Ramos (cell line): ENCODE measurements at regions not wholly inside any gene's neighbourhood (a gene's known extent, or its start where the extent isn't known, plus 50 kb on each side); places are given as distances from the start of the nearest gene placed in this dataset.

Experiments
- in situ Hi-C: fragments of 300-500 bp; cut with MboI; formaldehyde crosslinking; loops from one replicate; pipeline ENCODE4 v1.14.3; 2022; ENCODE audit warnings: low sequenced_read_pairs; ENCODE audit not compliant: unreplicated experiment

DNA sequence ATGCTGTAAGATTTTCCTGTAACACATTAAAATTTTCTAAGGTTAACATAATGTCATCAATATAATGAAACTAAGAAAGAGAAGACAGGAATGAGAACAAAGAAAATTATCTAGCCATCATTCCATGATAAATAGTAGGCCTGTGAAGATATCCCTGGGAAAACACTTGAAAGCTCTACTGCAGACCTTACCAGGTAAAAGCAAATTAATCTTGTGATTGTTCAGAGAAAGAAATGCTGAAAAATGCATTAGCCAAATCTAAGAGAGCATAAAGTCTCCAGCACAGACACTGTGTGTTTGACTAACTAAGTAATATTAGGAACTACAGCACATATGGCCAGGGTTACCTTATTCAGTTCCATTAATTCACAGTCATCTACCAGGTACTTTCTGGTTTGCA, 628.3 kb upstream of the GRAMD2B start:
- in situ Hi-C loops: no loop called here

DNA sequence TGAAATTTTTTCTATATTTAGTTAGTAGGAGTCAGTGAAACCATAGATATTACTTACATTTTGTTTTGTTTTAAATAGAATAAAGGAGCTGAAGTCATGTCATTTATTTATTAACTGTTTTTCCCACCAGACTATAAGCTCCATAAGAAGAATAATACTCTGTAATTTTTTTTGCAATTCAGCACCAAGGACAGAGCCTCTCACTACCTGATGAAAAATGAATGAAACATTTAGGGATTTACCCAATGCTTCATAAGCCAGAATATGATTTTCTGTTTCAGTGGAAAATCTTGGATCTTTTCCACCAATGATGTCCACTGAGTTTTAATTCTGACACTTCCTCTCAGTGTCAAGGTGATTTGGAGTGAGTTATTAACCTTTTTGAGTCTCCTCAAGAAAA, 624.9 kb upstream of the GRAMD2B start:
- in situ Hi-C loops: no loop called here

DNA sequence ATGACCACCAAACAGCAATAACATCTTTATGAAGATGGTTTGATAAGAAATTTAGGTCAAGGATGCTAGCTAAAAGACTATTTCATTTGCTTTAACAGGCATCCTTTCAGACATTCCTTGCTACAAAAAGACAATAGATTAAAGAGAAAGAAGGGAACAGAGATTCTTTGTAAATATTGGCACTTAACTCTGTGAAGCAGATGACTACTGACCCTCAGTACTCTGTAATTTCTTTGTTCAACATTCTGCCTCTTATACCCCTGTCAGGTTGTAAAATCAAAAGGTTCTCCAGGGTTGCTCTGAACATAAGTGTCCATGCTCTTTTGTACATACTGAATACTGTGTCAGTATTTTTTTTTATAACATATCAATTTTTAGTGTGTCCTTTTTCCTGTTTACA, 610.6 kb upstream of the GRAMD2B start:
- in situ Hi-C loops: no loop called here

DNA sequence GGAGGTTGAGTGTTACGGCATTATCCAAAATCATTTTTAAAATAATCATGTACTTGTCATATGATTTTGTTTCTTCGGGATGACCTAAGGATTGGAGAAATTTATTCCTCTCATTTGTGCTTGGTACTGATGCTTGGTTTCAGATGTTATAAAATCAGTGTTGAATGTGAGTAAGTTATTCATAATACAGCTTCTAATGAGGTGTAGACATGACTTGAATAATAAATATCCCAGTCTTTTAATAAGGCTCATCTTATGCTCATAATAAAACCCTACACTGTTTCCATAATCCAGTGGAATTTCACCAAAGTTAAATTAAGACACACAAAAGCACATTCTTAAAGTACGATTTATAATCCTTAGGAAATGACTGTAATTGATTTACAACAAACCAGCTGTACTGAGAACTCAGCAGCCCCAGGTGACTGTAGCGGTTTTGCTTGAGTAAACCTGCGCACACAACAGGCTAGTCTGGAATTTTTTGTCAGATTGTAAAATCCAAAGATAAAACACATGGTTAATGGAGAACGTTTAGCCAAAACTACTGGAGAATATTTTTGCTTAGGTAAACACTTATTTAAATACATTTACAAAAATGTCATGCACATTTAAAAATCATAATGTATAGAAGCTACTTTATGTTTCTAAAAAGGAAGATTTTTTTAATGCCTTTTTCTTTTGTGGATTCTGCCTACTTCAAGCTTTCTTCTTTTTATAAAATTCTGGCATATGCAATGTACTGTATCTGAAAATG, 609.8 kb upstream of the GRAMD2B start:
- in situ Hi-C loops: no loop called here

DNA sequence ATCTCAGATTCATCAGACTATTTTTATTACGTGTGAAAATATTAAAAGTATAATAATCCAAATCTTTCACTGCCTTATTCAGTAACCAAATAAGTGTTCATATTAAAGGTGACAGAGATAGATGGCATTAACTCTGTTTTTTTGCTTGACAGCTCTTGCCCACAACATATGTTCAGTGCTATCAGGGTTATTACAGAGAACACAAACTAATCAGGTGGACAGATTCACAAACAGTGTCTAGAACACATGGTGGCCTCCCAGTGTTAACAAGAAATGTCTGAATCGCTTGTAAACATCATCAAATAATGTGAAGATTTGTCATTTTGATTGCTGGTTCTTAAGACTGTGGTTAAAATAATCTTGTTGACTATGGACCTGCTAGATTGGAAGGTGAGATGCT, 609.1 kb upstream of the GRAMD2B start:
- in situ Hi-C loops: no loop called here

DNA sequence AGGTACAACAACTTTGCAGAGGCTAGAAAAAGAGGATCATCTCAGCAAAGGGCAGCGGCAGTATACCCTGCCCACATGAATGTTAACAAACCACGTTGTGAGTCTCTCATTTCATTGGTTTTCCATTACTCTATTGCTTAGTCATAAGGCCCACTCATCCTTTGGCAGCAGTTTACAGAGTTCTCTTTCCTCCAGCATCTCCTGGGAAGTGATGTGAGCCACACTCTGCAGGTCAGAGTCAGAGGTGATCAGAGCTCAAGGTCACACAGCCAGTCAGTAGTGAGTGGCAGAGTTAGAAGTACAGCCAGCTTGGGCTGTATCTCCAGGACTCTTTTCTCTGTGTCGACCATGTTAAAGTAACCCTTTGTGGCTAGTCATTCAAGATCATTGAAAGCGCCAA, 599.6 kb upstream of the GRAMD2B start:
- in situ Hi-C loops: no loop called here

DNA sequence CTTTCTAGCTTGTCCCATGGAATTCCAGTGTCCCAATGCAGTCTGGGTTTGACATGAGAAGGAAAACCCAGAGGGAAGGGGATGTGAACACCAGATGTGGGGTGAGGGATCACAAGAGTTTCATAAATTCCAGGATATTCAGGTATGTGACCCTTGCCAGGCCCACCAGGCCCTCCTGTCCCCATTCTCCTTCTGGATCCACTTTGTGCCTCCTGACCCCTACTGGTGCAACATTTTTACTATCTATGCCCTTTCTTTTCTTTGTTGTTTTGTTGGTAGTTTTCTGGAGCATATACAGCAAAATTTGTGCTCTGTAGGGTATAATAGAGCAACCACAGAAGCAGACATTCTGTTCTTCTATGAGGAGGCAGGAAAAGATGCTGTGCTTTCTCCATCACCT, 597.0 kb upstream of the GRAMD2B start:
- in situ Hi-C loops: no loop called here

DNA sequence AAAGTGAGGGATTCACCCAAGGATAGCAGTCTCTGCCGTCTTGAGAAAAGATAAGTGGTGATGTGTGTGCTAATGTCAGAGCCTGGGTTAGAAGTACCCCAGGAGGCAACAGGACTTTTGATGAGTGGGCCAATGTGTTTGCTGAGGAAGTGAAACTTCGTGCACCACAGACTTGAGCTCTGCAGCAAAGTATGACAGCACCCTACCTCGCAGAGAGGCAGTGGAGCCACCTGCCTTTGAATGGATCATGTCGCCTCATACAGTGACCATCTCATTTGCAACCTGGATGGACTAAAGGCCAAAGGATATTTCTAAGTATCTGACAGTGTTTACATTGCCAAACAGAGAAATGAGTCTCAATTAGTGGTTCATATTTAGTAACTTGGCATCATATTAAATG, 593.9 kb upstream of the GRAMD2B start:
- in situ Hi-C loops: no loop called here

DNA sequence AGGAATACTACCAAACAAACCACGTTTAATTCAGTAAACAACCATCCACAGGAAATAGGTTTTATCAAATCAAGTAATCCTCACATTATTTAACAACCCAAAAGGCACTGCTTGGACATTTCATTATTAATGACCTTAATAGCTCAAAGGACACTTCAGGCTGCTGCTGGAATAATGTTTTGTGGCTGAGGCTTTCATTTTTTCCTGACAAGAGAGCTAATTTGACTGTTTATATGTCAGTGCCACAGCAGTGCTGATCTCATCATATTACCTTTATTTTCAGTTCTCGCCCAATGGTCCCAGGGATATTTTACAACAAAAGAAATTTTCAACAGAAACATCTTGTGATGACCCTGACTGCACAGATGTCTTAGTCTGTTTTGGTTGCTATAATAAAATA, 589.8 kb upstream of the GRAMD2B start:
- in situ Hi-C loops: no loop called here

DNA sequence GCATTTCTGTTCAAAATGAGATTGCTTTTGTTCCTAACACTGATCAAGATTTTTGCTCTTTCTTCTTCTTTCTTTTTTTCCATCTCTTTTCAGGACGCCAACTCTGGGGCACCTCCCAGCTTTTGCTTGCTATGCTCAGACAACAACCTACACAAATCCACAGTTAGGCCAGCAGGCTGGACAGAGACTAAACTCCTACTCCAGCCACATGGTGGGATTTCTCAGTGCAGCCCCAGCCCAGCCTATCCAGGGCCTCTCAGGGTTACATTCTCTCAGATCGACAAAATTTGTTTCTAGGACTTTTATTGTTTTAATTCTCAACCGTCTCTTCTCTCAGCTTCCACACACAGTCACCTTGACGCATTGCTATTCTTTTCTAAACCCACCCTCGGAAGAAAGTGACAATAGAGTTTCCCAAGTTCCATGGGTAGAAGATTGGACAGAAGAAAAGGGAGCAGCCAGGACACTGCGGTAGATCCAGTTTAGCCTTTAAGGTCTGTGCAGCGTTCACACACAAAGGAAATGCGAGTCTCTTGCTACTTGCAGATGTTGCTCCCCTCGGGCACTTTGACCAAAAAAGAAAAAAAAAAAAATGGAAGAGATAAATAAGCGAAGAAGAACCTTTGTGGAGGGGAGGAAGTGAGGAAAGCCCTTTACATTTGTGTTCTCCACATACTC, 588.6 kb upstream of the GRAMD2B start:
- in situ Hi-C loops: no loop called here

DNA sequence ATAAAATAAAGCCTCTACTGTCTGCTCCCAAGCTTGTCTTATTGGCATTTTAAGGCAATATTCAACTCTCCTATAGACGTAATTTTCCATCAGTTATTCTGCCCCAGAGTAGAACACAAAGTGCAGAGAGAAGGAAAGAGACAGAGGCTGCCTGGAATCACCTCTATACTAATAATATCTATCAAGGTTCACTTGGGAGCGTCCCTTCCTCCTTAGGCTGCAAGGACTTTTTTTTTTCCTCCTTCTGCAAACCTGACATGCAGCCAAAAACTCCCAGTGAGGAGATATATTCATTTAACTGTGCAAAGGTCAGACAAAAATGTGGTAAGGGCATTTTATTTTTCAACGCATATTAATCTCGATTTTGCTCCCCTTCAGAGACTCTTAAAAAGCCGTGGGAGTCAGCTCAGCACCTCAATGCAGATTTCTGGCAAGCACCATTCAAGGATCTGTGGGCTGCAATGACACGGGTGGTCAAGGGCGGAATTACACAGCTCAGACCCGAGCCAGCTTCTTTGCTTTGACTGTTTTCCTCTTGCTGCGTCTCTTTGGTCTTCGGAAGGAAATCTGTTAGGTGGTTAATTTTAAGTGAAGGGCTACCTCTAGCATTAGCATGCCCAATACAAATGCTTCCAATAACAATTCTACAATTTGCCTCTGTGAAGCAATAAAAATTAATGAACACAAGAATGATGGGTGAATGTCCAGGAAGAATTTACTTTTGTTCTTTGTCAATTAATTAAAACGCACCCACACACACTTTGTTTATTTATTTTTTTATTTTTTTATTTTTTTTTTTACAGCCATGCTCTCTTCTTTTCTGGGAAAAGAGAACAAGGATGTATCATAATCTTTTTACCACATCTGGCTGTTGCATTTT, 587.7 kb upstream of the GRAMD2B start:
- in situ Hi-C loops: no loop called here

DNA sequence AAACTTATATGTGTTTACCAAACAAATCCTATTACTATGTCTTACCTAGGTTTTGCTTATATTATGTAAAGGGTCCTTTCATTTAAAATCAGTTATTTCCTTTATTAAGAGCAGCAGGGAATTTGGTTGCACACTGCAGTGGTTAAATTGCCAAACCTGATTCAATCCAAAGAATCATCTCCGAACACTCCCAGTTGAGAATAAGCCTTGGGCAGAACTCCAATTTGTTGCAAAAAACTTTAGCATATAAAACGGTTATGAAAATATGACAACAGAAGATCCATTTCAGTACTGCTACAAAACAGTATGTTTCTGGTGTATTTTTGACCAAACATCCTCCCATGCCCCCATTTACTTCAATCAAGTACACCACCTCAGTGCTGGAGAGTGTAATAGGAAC, 587.0 kb upstream of the GRAMD2B start:
- in situ Hi-C loops: no loop called here

DNA sequence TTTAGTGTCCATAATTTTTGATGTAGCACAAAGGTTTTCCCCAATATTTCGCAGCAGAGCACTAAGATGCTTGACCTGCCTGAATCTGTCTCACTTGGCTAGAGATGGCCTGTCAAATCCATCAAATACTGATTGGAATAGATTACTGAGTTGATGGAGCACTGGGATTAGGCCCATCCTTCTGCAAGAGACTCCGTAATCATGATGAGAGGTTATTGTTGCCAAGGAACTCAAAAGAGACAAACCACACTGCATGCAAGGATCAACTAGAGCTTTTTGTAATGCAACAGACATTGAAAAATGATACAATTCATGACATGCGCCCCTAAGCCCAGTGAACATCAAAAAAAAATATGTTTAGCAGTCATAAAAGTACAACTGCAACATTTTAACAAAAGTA, 585.3 kb upstream of the GRAMD2B start:
- in situ Hi-C loops: no loop called here

DNA sequence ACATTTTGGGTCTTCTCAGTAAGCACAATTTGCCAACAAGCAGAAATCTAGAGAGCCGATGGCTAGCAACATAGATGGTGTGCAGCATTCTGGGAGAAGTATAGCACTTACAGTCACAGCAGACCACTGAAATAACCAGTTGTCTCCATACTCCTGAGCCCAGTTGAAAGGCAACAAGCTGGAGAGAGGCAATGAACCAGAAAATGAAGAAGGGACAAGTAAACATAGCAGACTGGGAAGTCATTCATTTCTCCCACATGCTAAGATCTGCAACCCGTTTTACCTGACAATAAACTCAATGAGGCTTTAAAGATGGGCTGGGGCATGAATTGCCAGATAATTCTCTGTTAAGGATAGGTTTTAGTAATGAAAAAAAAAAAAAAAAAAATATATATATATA, 575.6 kb upstream of the GRAMD2B start:
- in situ Hi-C loops: no loop called here

DNA sequence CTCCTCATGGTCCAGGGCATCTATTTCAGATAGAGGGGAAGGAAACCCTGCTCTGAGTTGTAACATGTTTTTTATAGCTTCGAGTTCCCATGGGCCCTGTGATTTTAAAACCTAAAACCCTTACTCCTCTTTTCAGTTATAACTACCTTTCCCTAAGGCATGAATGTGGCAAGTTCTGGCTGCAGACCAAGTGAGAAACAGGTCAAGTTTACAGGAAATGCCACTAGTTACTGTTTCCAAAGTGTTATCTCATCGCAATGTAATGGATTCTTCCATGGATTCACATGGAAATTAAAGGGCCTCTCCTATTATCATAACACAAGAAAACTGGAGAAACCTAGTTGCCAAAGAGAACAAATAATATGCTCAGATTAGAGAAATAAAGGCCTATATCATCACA, 574.5 kb upstream of the GRAMD2B start:
- in situ Hi-C loops: no loop called here

DNA sequence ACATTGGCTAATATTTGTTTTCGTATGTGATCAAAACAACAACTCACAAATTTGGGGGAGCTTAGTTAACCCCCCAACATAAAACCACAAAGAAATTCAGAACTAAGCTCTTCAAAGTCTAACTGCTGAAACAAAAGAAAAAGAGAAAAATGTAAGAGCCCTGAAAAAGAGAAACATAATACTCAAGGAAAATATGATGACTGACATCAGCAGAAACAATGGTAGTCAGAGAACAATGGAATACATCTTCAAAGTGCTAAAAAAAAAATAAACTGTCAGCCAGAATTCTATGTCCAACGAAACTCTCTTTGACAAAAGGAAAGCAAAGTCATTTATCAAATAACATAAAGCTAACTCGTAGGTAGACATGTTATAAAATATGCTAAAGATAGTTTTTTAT, 566.3 kb upstream of the GRAMD2B start:
- in situ Hi-C loops: no loop called here

DNA sequence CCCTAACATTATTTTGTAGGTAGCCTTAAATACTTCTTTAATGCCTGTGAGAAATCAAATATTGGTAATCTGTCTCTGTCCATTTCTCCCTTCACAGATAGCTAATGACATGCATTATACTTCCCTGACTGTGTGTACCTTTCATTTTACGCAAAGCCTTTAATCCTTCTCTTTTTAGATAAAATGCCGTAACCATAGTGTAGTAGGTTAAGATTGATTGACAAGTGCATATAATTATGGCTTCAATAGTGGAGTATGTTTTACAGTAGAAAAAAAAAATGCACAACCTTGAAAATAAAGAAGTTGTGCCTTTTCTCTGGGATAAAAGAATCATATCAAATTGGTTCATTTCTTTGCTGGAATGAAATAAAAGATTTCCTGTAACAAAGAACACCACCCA, 559.6 kb upstream of the GRAMD2B start:
- in situ Hi-C loops: no loop called here

DNA sequence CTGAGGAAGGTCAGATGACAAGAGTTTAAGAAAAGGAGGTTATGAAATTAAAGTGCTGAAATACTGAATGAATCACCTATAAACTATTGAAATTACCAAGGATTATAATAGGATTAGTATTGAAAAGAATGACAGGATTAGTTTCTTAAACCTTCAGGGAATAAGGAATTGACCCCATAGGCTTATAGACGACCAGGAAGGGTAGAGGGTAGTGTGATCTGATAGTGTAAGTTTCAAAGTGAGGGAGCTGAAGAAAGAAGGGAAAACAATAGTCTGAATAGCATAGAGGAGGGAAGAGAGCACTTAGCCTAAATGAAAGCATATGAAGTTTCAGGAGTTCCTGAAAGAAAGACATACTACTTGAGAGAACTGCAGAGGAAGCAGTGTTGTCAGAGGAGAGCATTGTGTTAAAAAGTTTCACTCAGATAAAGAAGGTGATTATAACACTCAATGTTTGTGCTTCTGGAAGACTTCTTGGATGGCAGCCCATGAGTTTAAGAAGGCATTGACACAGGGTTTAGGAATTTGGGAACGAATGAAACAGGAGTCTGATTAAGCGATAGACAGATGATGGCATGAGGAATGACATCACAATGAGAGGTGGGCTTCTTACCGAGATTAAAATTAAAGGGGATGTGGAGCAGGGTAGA, 557.9 kb upstream of the GRAMD2B start:
- in situ Hi-C loops: no loop called here

DNA sequence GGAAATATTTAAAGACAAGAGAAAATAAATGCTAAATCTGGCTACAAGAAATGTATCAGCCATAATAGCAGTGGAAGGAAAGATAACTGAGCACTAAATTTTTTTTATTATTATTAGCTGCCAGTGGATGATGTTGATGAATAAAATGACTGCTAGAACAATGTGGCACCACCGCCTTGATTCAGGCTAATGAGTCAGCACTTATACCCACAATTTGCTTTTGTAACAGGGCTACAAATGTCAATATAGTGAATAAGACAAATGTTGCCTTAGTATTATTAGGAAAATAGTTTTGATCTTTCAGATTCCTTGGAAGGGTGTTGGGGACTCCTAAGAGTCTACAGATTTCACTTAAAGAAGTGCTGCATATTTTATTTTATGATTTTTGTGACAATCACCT, 555.2 kb upstream of the GRAMD2B start:
- in situ Hi-C loops: no loop called here

DNA sequence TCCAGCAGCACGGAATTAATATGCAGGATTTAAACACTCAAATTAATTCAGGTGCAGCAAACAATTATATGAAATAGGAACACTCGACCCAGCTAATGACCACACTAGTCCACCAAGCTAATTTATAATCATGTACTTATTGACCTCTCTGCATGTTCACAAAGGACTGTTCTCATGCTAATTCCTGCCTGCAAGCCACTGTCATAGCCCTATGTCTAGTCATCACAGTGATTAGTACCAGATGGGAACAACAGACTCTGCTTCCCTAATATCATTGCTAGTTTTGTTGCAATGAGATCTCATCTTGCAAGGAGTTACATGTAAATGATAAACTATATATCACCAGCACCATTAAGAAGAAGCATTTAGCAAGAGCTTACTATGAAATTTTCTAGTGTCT, 553.0 kb upstream of the GRAMD2B start:
- in situ Hi-C loops: no loop called here

DNA sequence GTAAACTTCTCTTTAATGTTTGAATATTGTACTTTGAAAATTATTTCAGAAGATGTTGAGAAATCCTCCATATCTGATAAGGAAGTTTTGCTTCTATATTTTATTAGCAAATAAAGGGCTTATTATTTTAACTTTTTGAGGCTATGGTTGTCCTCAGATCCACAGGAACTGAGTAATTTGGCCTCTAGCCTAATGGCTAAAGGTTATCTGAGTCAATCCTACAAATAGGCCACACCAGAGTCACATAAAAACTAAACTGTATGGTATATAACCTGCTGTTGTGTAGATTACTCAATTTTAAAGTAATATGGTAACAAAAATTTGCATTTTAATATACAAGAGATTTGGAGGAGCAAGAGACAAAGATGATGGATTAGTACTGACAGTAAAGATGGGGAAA, 549.2 kb upstream of the GRAMD2B start:
- in situ Hi-C loops: no loop called here
